GM18858 (cell line): ENCODE measurements at regions not wholly inside any gene's neighbourhood (a gene's known extent, or its start where the extent isn't known, plus 50 kb on each side); places are given as distances from the start of the nearest gene placed in this dataset.

ENCODE experiments used
- ATAC-seq: cut with Tn5 transposase; IDR thresholded peaks from one replicate; pipeline ENCODE4 v1.9.1; 2021; ENCODE audit not compliant: unreplicated experiment

GRCh38 chr11:122323754-122324421, 207.9 kb upstream of the BLID start:
- no peak for ATAC-seq

GRCh38 chr11:122322329-122322728, 206.3 kb upstream of the BLID start:
- no peak for ATAC-seq

GRCh38 chr11:122320671-122321070, 204.7 kb upstream of the BLID start:
- no peak for ATAC-seq

- ATAC-seq, result no peak
Measured at GRCh38 chr11:122319691-122320620, 203.9 kb upstream of the BLID start.

- ATAC-seq, result no peak
Measured at GRCh38 chr11:122319085-122319484, 203.1 kb upstream of the BLID start.

- ATAC-seq, result no peak
Measured at GRCh38 chr11:122317305-122317704, 201.3 kb upstream of the BLID start.

GRCh38 chr11:122313581-122313980, 197.6 kb upstream of the BLID start:
- no peak for ATAC-seq

GRCh38 chr11:122311216-122311755, 195.3 kb upstream of the BLID start:
- ATAC-seq, result no peak

GRCh38 chr11:122310766-122311165, 194.8 kb upstream of the BLID start:
- no peak for ATAC-seq

- ATAC-seq, result no peak
Measured at GRCh38 chr11:122309262-122309925, 193.4 kb upstream of the BLID start.

- ATAC-seq, result no peak
Measured at GRCh38 chr11:122308226-122308625, 192.2 kb upstream of the BLID start.

- ATAC-seq, result no peak
Measured at GRCh38 chr11:122307476-122308035, 191.5 kb upstream of the BLID start.

- no peak for ATAC-seq
Measured at GRCh38 chr11:122306831-122307391, 190.9 kb upstream of the BLID start.

- ATAC-seq, result no peak
Measured at GRCh38 chr11:122305426-122306320, 189.7 kb upstream of the BLID start.

GRCh38 chr11:122304973-122305372, 189.0 kb upstream of the BLID start:
- ATAC-seq, result no peak

GRCh38 chr11:122304306-122304705, 188.3 kb upstream of the BLID start:
- no peak for ATAC-seq

GRCh38 chr11:122294041-122294440, 178.0 kb upstream of the BLID start:
- no peak for ATAC-seq

GRCh38 chr11:122293296-122294023, 177.4 kb upstream of the BLID start:
- ATAC-seq, result no peak

GRCh38 chr11:122287401-122287800, 171.4 kb upstream of the BLID start:
- no peak for ATAC-seq
